AG04449 (cell line): ENCODE measurements at regions not wholly inside any gene's neighbourhood (a gene's known extent, or its start where the extent isn't known, plus 50 kb on each side); places are given as distances from the start of the nearest gene placed in this dataset.

ENCODE experiments used
- CTCF ChIA-PET: fragments of 350-600 bp; formaldehyde crosslinking; extraction: SDS; loops from one replicate; lab custom pipeline; 2021; ENCODE audit warnings: antibody characterized with exemption; lab: Yijun Ruan, JAX
- POLR2A ChIA-PET: fragments of 400-600, 350-600 bp; formaldehyde crosslinking; extraction: SDS; loops from one replicate; lab custom pipeline; 2020; ENCODE audit warnings: antibody characterized with exemption, inconsistent platforms; lab: Yijun Ruan, JAX
- DNase-seq: peaks from one replicate; pipeline ENCODE4 v3.0.0-alpha.2; 2010; ENCODE audit warnings: low read depth, low spot score
- H3K4me3 ChIP-seq: 2 replicates; pipeline ENCODE4 v1.5.1; 2011; ENCODE audit warnings: low read depth, mild to moderate bottlenecking, control low read depth, low read length
- TF ChIP-seq, protein P1 (sequence below): IDR thresholded peaks from one replicate; pipeline ENCODE4 v1.5.1; 2011; ENCODE audit warnings: mild to moderate bottlenecking, moderate library complexity, low read length, control low read depth, inconsistent platforms; ENCODE audit not compliant: insufficient read depth; ENCODE audit errors: missing control alignments

DNA sequence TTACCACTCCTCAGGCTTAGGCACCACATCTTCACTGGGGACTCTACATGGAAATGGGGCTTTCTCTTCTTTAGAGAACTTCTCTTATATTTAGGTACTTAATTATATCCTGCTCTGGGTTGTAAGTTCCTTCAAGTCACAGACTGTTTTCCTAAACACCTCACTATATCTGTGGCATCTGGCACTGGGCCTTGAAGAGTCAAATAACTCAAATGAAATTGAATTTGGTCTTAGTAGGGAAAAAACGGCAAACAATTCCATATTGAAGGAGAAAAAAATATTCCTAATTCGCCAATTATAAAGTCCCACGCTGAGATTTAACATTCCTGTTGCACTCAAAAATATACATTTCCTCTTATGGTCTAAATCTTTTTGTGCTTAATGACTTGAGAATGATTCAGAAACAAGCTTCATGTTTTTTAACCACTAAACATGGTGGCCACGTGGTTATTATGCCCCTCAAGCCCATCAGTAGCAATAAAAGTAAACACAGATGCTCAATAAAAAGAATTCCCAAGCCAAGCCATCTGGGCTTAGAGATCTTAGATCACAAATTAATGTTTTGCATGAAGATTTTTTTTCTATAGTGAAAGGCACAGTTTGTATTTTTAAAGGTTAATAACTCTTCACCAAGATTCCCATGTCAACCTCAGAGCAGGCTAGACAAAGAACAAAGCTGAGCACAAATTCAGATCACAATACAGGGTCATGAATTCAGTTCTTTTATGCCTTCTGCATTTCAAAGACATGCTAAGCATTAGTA is 105.5 kb upstream of the SYT4 start:
- CTCF ChIA-PET: no interaction called here

DNA sequence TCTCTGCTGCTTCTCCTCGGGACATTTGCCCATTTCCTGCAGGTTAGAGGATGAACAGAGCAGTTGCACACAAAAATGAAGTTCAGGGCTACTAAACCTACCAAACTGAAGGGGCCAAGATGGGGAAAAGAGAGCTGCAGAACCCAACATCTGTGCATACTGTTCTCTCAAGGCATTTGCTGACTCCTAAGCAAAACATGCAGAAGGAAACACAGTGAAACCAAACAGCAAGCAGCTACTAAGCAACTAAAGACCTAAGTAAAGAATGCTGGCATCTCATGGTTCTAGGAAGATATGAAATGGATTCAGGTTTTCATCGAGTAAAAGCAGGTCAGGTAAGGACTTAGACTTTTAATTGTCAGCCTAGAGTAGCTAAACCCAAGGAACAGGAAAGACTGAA is 111.9 kb upstream of the SYT4 start:
- DNase-seq: no peak
- ChIA-PET CTCF (no interaction called here), POLR2A (no interaction called here)

More for the DNA sequence above, 105.5 kb upstream of the SYT4 start:
- TF ChIP-seq, protein P1, sequence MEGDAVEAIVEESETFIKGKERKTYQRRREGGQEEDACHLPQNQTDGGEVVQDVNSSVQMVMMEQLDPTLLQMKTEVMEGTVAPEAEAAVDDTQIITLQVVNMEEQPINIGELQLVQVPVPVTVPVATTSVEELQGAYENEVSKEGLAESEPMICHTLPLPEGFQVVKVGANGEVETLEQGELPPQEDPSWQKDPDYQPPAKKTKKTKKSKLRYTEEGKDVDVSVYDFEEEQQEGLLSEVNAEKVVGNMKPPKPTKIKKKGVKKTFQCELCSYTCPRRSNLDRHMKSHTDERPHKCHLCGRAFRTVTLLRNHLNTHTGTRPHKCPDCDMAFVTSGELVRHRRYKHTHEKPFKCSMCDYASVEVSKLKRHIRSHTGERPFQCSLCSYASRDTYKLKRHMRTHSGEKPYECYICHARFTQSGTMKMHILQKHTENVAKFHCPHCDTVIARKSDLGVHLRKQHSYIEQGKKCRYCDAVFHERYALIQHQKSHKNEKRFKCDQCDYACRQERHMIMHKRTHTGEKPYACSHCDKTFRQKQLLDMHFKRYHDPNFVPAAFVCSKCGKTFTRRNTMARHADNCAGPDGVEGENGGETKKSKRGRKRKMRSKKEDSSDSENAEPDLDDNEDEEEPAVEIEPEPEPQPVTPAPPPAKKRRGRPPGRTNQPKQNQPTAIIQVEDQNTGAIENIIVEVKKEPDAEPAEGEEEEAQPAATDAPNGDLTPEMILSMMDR: no peak
- POLR2A ChIA-PET: no interaction called here
- H3K4me3 ChIP-seq: no peak overlapping the region
- no peak for DNase-seq

DNA sequence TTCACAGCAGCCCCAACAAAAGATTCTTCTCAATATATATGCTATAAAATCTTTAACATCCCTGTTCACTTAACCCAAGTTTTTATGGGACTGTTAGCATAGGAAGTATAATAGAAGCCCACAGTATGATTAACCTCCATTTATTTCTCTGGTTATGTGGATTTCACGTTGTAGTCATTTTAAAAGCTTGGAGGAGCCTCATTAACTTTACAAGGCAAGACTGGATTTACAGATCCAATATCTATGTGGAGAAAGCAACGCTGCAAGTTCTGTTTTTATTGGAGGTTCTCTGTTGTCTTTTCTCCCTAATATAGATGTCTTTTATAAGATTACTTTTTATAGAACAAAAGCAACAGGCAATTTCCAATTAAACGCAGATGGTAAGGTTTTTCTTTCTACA is 114.9 kb upstream of the SYT4 start:
- ChIA-PET POLR2A (no interaction called here), CTCF (no interaction called here)
- no peak overlapping the region for H3K4me3 ChIP-seq
- DNase-seq: no peak
- TF ChIP-seq, protein P1: no peak

More for the DNA sequence above, 111.9 kb upstream of the SYT4 start:
- H3K4me3 ChIP-seq: no peak overlapping the region
- TF ChIP-seq, protein P1: no peak

DNA sequence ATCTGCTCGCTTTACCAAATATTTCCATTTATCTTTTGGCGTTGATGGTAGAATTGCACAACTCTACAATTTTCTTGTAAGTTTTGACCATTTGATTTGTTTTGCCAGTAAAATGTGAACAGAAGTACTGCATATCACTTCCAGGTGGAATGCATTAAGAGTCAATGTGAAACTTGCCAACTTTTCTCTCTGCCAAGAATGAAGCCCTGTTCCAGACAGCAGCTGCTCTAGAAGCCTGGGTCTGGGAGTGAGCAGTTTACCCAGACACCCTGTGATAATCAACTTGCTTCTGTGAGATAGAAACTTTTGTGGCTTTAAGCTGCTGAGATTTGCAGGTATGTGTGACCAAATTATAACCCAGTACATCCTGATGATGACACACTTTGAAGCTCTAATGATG is 115.9 kb upstream of the SYT4 start:
- H3K4me3 ChIP-seq: no peak overlapping the region
- TF ChIP-seq, protein P1: no peak
- no peak for DNase-seq
- ChIA-PET POLR2A (no interaction called here), CTCF (no interaction called here)

DNA sequence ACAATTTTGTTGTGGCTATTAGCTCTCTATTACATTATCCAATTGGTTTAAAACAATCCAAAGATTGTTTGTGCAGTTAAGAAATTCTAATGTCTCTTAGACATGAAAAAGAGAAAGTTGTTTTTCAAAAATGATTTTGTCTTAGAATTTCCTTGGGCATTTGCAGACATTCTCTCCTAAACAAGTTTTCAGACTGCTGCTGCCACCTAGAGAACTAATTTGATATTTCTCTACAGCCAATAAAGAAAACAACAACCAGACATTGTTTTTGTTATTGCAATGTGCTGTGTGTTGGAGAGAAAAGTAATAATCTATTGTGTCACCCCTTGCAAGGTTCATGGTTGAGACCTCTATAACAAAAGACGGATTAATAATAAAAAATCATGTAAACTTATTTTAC is 119.0 kb upstream of the SYT4 start:
- TF ChIP-seq, protein P1: no peak
- H3K4me3 ChIP-seq: no peak overlapping the region
- no peak for DNase-seq
- CTCF ChIA-PET: interaction anchor here (1.5 kb wide), 1 partner anchor 1097 kb away, joined by 3 read pairs; no protein-coding TSS in a partner anchor
- POLR2A ChIA-PET: no interaction called here

DNA sequence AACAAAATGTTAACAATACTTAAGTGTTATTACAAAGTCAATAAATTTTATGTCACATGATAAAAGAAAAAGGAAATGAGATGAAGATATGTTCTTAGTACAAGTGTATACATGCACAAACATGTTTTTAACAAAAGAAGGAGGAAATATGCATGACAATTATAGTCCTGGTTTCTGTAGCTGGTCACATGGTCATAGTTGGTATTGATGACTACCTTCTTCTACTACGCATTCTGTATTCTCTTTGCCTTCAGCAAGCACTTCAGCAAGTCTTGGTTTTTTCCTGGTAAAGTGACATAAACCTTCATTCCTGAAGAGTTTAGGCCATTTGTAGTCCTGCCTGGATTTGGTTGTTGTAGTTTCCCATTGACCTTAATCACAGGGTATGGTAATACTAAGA is 121.3 kb upstream of the SYT4 start:
- DNase-seq: no peak
- TF ChIP-seq, protein P1: no peak
- H3K4me3 ChIP-seq: no peak overlapping the region
- CTCF ChIA-PET: no interaction called here
- POLR2A ChIA-PET: no interaction called here
